Caco-2 (cell line): ENCODE measurements at regions not wholly inside any gene's neighbourhood (a gene's known extent, or its start where the extent isn't known, plus 50 kb on each side); places are given as distances from the start of the nearest gene placed in this dataset.

Experiments used
- BruUV-seq: library from RNA; stranded (reverse); fragments of 400-500 nt; replicated peaks from 2 replicates; lab custom pipeline; 2021; lab: Mats Ljungman, UMichigan
- CTCF ChIA-PET: fragments of 300-600 bp; sonication (Branson Sonifier 250); formaldehyde crosslinking; loops from one replicate; lab custom pipeline; 2022; ENCODE audit warnings: antibody characterized with exemption; lab: Charles Lee
- POLR2A ChIA-PET: fragments of 300-600 bp; sonication (Branson Sonifier 250); formaldehyde crosslinking; loops from one replicate; lab custom pipeline; 2022; ENCODE audit warnings: antibody characterized with exemption; lab: Charles Lee
- DNase-seq, 2 experiments: peaks; one replicate each; pipeline versions ENCODE4 v3.0.0 to v3.0.0-alpha.2; 2020 to 2022
- H3K27me3 ChIP-seq: replicated peaks from 2 replicates; pipeline ENCODE4 v1.6.0; 2011; ENCODE audit warnings: low read length; ENCODE audit not compliant: control insufficient read depth, insufficient read depth
- H3K36me3 ChIP-seq: 2 replicates; pipeline ENCODE4 v1.5.1; 2011; ENCODE audit warnings: low read length; ENCODE audit not compliant: control insufficient read depth, insufficient read depth
- H3K4me1 ChIP-seq: fragments of 250-450 bp; sonication (Bioruptor Pico); 2 replicates; pipeline ENCODE4 v1.5.1; 2020; ENCODE audit warnings: mild to moderate bottlenecking
- H3K4me3 ChIP-seq: 2 replicates; pipeline ENCODE4 v1.5.1; 2011; ENCODE audit warnings: low read depth, mild to moderate bottlenecking, control low read depth, low read length
- H3K9me3 ChIP-seq: fragments of 250-450 bp; sonication (Bioruptor Pico); 2 replicates; pipeline ENCODE4 v1.5.1; 2020; ENCODE audit warnings: mild to moderate bottlenecking, moderate library complexity
- H3K27ac Mint-ChIP-seq: one replicate; pipeline ENCODE4 v1.8.0; 2022; ENCODE audit warnings: mixed read lengths; ENCODE audit not compliant: unreplicated experiment
- H3K27me3 Mint-ChIP-seq: one replicate; pipeline ENCODE4 v1.8.0; 2022; ENCODE audit warnings: mixed read lengths; ENCODE audit not compliant: insufficient read depth, unreplicated experiment
- H3K36me3 Mint-ChIP-seq: one replicate; pipeline ENCODE4 v1.8.0; 2022; ENCODE audit warnings: mild to moderate bottlenecking, mixed read lengths; ENCODE audit not compliant: insufficient read depth, unreplicated experiment
- H3K4me1 Mint-ChIP-seq: one replicate; pipeline ENCODE4 v1.8.0; 2022; ENCODE audit warnings: low read depth, mixed read lengths; ENCODE audit not compliant: unreplicated experiment
- H3K4me3 Mint-ChIP-seq: one replicate; pipeline ENCODE4 v1.8.0; 2022; ENCODE audit warnings: mild to moderate bottlenecking, moderate library complexity, mixed read lengths; ENCODE audit not compliant: unreplicated experiment
- H3K9me3 Mint-ChIP-seq: one replicate; pipeline ENCODE4 v1.8.0; 2022; ENCODE audit warnings: mixed read lengths; ENCODE audit not compliant: unreplicated experiment
- intact Hi-C: fragments of 100-400 bp; cut with micrococcal nuclease; formaldehyde crosslinking; loops from one replicate; pipeline ENCODE4 v1.10.0; 2022; ENCODE audit not compliant: unreplicated experiment
- TF ChIP-seq, protein P1 (sequence below), 2 experiments: fragments of 200-600 bp in 1 of 2; IDR thresholded peaks; 1 replicate in 1 of 2; 2 replicates in 1 of 2; pipeline versions ENCODE4 v1.5.1 to v1.8.0; 2011 to 2022; ENCODE audit warnings: antibody characterized with exemption in 1 of 2, control low read depth in 1 of 2, inconsistent platforms in 1 of 2, low read depth in 1 of 2, low read length in 1 of 2, mild to moderate bottlenecking in 1 of 2, moderate library complexity in 1 of 2; ENCODE audit not compliant: insufficient read depth in 1 of 2, severe bottlenecking in 1 of 2, unreplicated experiment in 1 of 2

DNA sequence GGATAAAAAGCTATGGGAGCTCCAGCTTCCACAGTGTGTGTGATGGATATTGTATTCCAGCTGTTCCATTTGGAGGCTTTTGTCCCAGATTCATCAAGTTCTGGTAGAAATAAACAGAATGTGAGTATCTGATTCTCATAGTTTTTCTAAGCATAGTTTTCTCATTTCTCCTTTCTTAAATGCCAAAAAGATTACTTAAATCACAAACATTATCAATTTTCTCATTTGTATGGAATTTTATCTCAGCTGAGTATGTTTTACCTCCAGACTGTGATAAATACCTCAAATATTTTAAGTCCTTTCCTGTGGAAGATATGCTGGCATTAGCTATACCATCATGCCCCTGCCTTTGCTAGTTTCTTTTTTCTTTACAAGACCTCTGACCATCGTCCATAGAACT, 767.3 kb downstream of the TFAP2A start:
- TF ChIP-seq, protein P1, sequence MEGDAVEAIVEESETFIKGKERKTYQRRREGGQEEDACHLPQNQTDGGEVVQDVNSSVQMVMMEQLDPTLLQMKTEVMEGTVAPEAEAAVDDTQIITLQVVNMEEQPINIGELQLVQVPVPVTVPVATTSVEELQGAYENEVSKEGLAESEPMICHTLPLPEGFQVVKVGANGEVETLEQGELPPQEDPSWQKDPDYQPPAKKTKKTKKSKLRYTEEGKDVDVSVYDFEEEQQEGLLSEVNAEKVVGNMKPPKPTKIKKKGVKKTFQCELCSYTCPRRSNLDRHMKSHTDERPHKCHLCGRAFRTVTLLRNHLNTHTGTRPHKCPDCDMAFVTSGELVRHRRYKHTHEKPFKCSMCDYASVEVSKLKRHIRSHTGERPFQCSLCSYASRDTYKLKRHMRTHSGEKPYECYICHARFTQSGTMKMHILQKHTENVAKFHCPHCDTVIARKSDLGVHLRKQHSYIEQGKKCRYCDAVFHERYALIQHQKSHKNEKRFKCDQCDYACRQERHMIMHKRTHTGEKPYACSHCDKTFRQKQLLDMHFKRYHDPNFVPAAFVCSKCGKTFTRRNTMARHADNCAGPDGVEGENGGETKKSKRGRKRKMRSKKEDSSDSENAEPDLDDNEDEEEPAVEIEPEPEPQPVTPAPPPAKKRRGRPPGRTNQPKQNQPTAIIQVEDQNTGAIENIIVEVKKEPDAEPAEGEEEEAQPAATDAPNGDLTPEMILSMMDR (IDR thresholded peaks at IDR 0.05; ENCODE audit: insufficient read depth in 1 of 2, low read depth in 1 of 2, low read length in 1 of 2, severe bottlenecking in 1 of 2, unreplicated experiment in 1 of 2): no peak
- H3K27me3 Mint-ChIP-seq: no peaks in the 10 kb centered on the region
- ChIA-PET POLR2A (no interaction called here), CTCF (no interaction called here)
- H3K36me3 ChIP-seq: no peaks in the 10 kb centered on the region
- H3K4me1 Mint-ChIP-seq: peaks cover 14% of the 10 kb centered on the region
- peaks cover 12% of the 10 kb centered on the region for H3K4me1 ChIP-seq
- no peaks in the 10 kb centered on the region for H3K36me3 Mint-ChIP-seq
- BruUV-seq: no TSS peak
- no peaks in the 10 kb centered on the region for H3K9me3 Mint-ChIP-seq
- intact Hi-C loops: no loop called here
- no peak overlapping the region for H3K4me3 Mint-ChIP-seq
- no peaks in the 10 kb centered on the region for H3K27me3 ChIP-seq
- no peak for DNase-seq
- H3K27ac Mint-ChIP-seq: no peak overlapping the region
- no peaks in the 10 kb centered on the region for H3K9me3 ChIP-seq
- no peak overlapping the region for H3K4me3 ChIP-seq

DNA sequence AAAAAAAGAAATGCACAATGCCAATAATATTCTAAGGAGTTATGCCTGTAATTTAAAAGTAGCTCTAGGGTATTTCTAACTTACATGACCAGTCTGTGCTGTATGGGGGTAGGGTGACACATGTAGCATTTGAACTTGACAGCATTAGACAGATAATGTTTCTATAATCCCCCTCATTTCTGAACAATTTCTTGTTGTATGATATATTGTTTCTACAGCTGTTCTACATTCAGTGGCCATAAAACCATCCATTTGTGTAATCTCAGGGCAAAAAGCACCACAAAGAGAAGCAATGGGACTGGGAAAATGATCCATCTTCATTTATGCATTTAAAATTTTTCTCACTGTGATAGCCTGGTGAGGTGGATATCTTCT, 767.8 kb downstream of the TFAP2A start:
- POLR2A ChIA-PET: no interaction called here
- TF ChIP-seq, protein P1 (IDR thresholded peaks at IDR 0.05; ENCODE audit: insufficient read depth in 1 of 2, low read depth in 1 of 2, low read length in 1 of 2, severe bottlenecking in 1 of 2, unreplicated experiment in 1 of 2): no peak

DNA sequence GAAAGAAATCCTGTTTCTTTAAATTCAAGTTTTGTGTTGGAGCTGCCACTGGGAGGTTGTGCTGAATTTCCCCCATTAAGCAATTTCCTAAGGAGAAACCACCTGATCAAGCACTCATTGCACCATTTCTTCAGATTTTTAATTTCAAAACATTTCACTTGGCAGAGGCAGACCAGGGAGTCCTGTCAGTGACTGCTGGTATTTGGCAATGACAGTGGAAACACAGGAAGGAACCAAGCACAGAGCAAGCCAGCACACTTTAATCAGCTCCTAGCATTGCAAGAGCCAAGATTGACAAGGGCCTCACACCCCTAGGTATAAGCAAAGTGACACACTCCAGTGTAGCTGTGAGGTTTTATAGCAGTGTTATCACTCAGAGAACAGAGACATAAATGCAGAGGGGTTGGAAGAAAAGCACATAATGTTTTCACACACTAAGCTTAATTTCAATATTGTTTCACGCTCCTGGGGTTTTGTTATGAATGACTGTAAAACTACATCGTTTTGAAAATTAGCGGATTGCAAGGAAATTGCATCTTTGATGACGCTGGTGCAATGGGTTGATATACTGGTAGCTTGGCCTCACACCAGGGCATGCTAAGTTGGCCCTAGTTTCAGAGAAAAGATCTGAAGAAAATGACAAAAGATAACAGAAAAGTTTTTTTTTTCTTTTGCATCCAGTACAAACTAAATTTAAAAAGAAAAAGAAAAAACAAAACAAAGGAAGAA, 768.4 kb downstream of the TFAP2A start:
- H3K36me3 ChIP-seq: no peaks in the 10 kb centered on the region
- POLR2A ChIA-PET: no interaction called here
- Mint-ChIP-seq H3K4me3 (no peak overlapping the region), H3K36me3 (no peaks in the 10 kb centered on the region), H3K4me1 (peaks cover 14% of the 10 kb centered on the region), H3K27ac (no peak overlapping the region), H3K9me3 (no peaks in the 10 kb centered on the region), H3K27me3 (no peaks in the 10 kb centered on the region)
- no peak overlapping the region for H3K4me3 ChIP-seq
- TF ChIP-seq, protein P1 (IDR thresholded peaks at IDR 0.05; ENCODE audit: insufficient read depth in 1 of 2, low read depth in 1 of 2, low read length in 1 of 2, severe bottlenecking in 1 of 2, unreplicated experiment in 1 of 2): no peak
- intact Hi-C loops: no loop called here
- no peaks in the 10 kb centered on the region for H3K9me3 ChIP-seq
- no peak for DNase-seq
- H3K27me3 ChIP-seq: no peaks in the 10 kb centered on the region
- CTCF ChIA-PET: no interaction called here
- H3K4me1 ChIP-seq: peaks cover 12% of the 10 kb centered on the region
- no TSS peak for BruUV-seq

More for the DNA sequence above, 767.8 kb downstream of the TFAP2A start:
- H3K9me3 ChIP-seq: no peaks in the 10 kb centered on the region
- H3K36me3 ChIP-seq: no peaks in the 10 kb centered on the region
- CTCF ChIA-PET: no interaction called here
- no TSS peak for BruUV-seq
- H3K27me3 ChIP-seq: no peaks in the 10 kb centered on the region
- peaks cover 12% of the 10 kb centered on the region for H3K4me1 ChIP-seq
- Mint-ChIP-seq H3K36me3 (no peaks in the 10 kb centered on the region), H3K27me3 (no peaks in the 10 kb centered on the region), H3K9me3 (no peaks in the 10 kb centered on the region), H3K27ac (no peak overlapping the region), H3K4me3 (no peak overlapping the region), H3K4me1 (peaks cover 14% of the 10 kb centered on the region)
- intact Hi-C loops: no loop called here
- no peak for DNase-seq
- H3K4me3 ChIP-seq: no peak overlapping the region
